Middle frontal gyrus (tissue), 1 donor: ENCODE measurements at regions not wholly inside any gene's neighbourhood (a gene's known extent, or its start where the extent isn't known, plus 50 kb on each side); places are given as distances from the start of the nearest gene placed in this dataset.

Source experiments
- DNase-seq: peaks from one replicate; pipeline ENCODE4 v3.0.0-alpha.2; 2015; ENCODE audit warnings: low spot score; ENCODE audit errors: extremely low spot score

GRCh38 chr16:64181271-64181925 lies 940.5 kb downstream of the CDH11 start:
- DNase-seq, result no peak

GRCh38 chr16:64180136-64180900 lies 941.5 kb downstream of the CDH11 start:
- DNase-seq, result no peak

- no peak for DNase-seq
Observed at GRCh38 chr16:64174327-64174726, 947.5 kb downstream of the CDH11 start.

- no peak for DNase-seq
Observed at GRCh38 chr16:64172652-64173051, 949.2 kb downstream of the CDH11 start.

- DNase-seq, result no peak
Observed at GRCh38 chr16:64172226-64172625, 949.6 kb downstream of the CDH11 start.

- peak; percentile 13 for DNase-seq
Observed at GRCh38 chr16:64171632-64172031, 950.2 kb downstream of the CDH11 start.

- no peak for DNase-seq
Observed at GRCh38 chr16:64168371-64168770, 953.5 kb downstream of the CDH11 start.

- DNase-seq, result no peak
Observed at GRCh38 chr16:64167936-64168335, 953.9 kb downstream of the CDH11 start.

GRCh38 chr16:64165368-64165767 lies 956.5 kb downstream of the CDH11 start:
- DNase-seq, result no peak

GRCh38 chr16:64162613-64163375 lies 959.1 kb downstream of the CDH11 start:
- DNase-seq, result no peak

- DNase-seq, result no peak
Observed at GRCh38 chr16:64159976-64160375, 961.9 kb downstream of the CDH11 start.

- no peak for DNase-seq
Observed at GRCh38 chr16:64158941-64159588, 962.8 kb downstream of the CDH11 start.

GRCh38 chr16:64153718-64154117 lies 968.1 kb downstream of the CDH11 start:
- no peak for DNase-seq

GRCh38 chr16:64151990-64152767 lies 969.7 kb downstream of the CDH11 start:
- DNase-seq, result no peak

GRCh38 chr16:64150193-64150592 lies 971.7 kb downstream of the CDH11 start:
- DNase-seq, result no peak

- DNase-seq, result no peak
Observed at GRCh38 chr16:64149756-64150155, 972.1 kb downstream of the CDH11 start.

- no peak for DNase-seq
Observed at GRCh38 chr16:64148356-64148755, 973.5 kb downstream of the CDH11 start.

GRCh38 chr16:64147941-64148340 lies 973.9 kb downstream of the CDH11 start:
- no peak for DNase-seq

- no peak for DNase-seq
Observed at GRCh38 chr16:64144617-64145016, 977.2 kb downstream of the CDH11 start.

- DNase-seq, result no peak
Observed at GRCh38 chr16:64138621-64139020, 983.2 kb downstream of the CDH11 start.

GRCh38 chr16:64138006-64138405 lies 983.9 kb downstream of the CDH11 start:
- DNase-seq, result no peak
